ENCODE measurements at regions not wholly inside any gene's neighbourhood (a gene's known extent, or its start where the extent isn't known, plus 50 kb on each side); places are given as distances from the start of the nearest gene placed in this dataset.

DNA sequence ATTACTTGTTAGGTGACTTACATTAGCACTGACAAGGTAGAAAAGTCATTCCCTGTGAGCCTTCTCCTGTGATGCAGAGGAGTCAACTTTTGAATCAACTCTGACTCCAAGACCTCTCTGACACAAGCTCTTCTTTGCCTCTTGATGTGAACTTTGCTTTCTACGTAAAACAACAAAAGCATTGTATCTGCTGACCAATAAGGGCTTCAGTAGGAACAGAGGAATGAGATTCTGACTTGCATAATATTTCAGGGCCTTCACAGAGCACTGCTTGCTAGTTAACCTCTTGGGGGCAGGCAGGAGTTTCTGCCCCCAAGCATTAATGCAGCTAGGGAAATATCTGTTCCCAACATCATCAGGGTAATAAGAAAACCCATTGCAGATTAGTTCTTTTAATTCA, 791.5 kb downstream of the BCL11A start:
- TF ChIP-seq, protein P1, sequence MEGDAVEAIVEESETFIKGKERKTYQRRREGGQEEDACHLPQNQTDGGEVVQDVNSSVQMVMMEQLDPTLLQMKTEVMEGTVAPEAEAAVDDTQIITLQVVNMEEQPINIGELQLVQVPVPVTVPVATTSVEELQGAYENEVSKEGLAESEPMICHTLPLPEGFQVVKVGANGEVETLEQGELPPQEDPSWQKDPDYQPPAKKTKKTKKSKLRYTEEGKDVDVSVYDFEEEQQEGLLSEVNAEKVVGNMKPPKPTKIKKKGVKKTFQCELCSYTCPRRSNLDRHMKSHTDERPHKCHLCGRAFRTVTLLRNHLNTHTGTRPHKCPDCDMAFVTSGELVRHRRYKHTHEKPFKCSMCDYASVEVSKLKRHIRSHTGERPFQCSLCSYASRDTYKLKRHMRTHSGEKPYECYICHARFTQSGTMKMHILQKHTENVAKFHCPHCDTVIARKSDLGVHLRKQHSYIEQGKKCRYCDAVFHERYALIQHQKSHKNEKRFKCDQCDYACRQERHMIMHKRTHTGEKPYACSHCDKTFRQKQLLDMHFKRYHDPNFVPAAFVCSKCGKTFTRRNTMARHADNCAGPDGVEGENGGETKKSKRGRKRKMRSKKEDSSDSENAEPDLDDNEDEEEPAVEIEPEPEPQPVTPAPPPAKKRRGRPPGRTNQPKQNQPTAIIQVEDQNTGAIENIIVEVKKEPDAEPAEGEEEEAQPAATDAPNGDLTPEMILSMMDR (IDR thresholded peaks at IDR 0.05; ENCODE audit: low read length), result peak; percentile 8; the same call in 1 of the 2 replicates
- no peak for TF ChIP-seq EZH2 (IDR thresholded peaks at IDR 0.05; ENCODE audit: borderline replicate concordance, low read length)

Measured in OCI-LY1 (cell line).